Ishikawa (cell line): ENCODE measurements at regions not wholly inside any gene's neighbourhood (a gene's known extent, or its start where the extent isn't known, plus 50 kb on each side); places are given as distances from the start of the nearest gene placed in this dataset.

Experiments used
- MAX ChIP-seq: IDR thresholded peaks from 2 replicates; pipeline ENCODE4 v1.6.1; 2012
- NFIC ChIP-seq: IDR thresholded peaks from 2 replicates; pipeline ENCODE4 v1.6.1; 2012

- TF ChIP-seq NFIC = no peak
- no peak for TF ChIP-seq MAX
Measured at GRCh38 chr13:59424661-59425060, 739.1 kb downstream of the DIAPH3 start.
